Upper lobe of left lung (tissue), 6 donors: ENCODE measurements at regions not wholly inside any gene's neighbourhood (a gene's known extent, or its start where the extent isn't known, plus 50 kb on each side); places are given as distances from the start of the nearest gene placed in this dataset.

ENCODE experiments used
- ATAC-seq, 2 donors: fragments of 200-7000 bp; cut with Tn5 transposase; one replicate each; pipeline ENCODE4 v1.9.1; 2022; ENCODE audit warnings: mild to moderate bottlenecking in 2 of 2, moderate library complexity in 2 of 2; ENCODE audit not compliant: low FRiP score in 2 of 2
- DNase-seq, 2 donors: peaks; one replicate each; pipeline ENCODE4 v3.0.0-alpha.2; 2019 to 2020
- H3K27ac ChIP-seq, 4 donors: fragments of 200-600 bp; sonication (generic); one replicate each; pipeline ENCODE4 v1.5.1; 2016 to 2019
- H3K27me3 ChIP-seq, 4 donors: fragments of 200-600 bp; sonication (generic); one replicate each; pipeline ENCODE4 v1.5.1; 2017 to 2019
- H3K36me3 ChIP-seq, 4 donors: fragments of 200-600 bp; sonication (generic); one replicate each; pipeline ENCODE4 v1.5.1; 2016 to 2019
- H3K4me1 ChIP-seq, 4 donors: fragments of 200-600 bp; sonication (generic); one replicate each; pipeline ENCODE4 v1.5.1; 2018 to 2019
- H3K4me3 ChIP-seq, 4 donors: fragments of 200-600 bp; sonication (generic); one replicate each; pipeline ENCODE4 v1.5.1; 2017 to 2019; ENCODE audit warnings: mild to moderate bottlenecking in 2 of 4, moderate library complexity in 1 of 4
- H3K9me3 ChIP-seq, 4 donors: fragments of 200-600 bp; sonication (generic); one replicate each; pipeline ENCODE4 v1.5.1; 2018 to 2019
- CTCF ChIP-seq, 6 experiments: fragments of 450-650 bp in 4 of 6; fragments of 200-600 bp in 2 of 6; sonication (generic) in 2 of 6; IDR thresholded peaks; one replicate each; pipeline ENCODE4 v1.5.1; 2016 to 2019; ENCODE audit warnings: antibody characterized with exemption in 6 of 6
- EP300 ChIP-seq, 4 donors: sonication (generic); formaldehyde crosslinking; IDR thresholded peaks; one replicate each; pipeline ENCODE4 v1.5.1; 2017; ENCODE audit warnings: antibody characterized with exemption in 4 of 4, control low read depth in 2 of 4
- POLR2A ChIP-seq, 4 donors: fragments of 450-650 bp; IDR thresholded peaks; one replicate each; pipeline ENCODE4 v1.5.1; 2016 to 2017; ENCODE audit warnings: antibody characterized with exemption in 4 of 4, mild to moderate bottlenecking in 2 of 4
- POLR2AphosphoS5 ChIP-seq, 2 donors: sonication (generic); formaldehyde crosslinking; IDR thresholded peaks; one replicate each; pipeline ENCODE4 v1.5.1; 2017; ENCODE audit warnings: antibody characterized with exemption in 2 of 2
- WGBS, 2 donors: methylation state at CpG; one replicate each; pipeline ENCODE4 v1.1.5; 2017 to 2018; 5-methylcytosine and 5-hydroxymethylcytosine counted together
- donor health status: DM: no; HTN: no; CAD: no; lungs with moderate emphysema.
- donor health status: DM: no; HTN: yes; CAD: no; lungs with severe emphysema.

GRCh38 chr21:16404776-16405175 is 675.0 kb downstream of the USP25 start:
- TF ChIP-seq CTCF (IDR thresholded peaks at IDR 0.05) (no peak), POLR2AphosphoS5 (IDR thresholded peaks at IDR 0.05) (no peak), EP300 (IDR thresholded peaks at IDR 0.05) (no peak), POLR2A (IDR thresholded peaks at IDR 0.05) (no peak)
- peak in 1 of 2 donors; percentile 38 for ATAC-seq

GRCh38 chr21:16406355-16406754 is 676.6 kb downstream of the USP25 start:
- ATAC-seq = no peak
- Histone ChIP-seq H3K27ac (no peak overlapping the region), H3K9me3 (peaks cover 0 to 2% (median 0%) of the 10 kb centered on the region in 4 donors), H3K36me3 (no peaks in the 10 kb centered on the region), H3K4me3 (no peak overlapping the region), H3K27me3 (no peaks in the 10 kb centered on the region), H3K4me1 (no peaks in the 10 kb centered on the region)
- WGBS, 2 donors = 90 to 95% methylated on average over 2 of the region's 2 CpGs
- no peak for DNase-seq
- TF ChIP-seq CTCF (IDR thresholded peaks at IDR 0.05) (no peak), POLR2A (IDR thresholded peaks at IDR 0.05) (no peak)

More at GRCh38 chr21:16404776-16405175, 675.0 kb downstream of the USP25 start:
- no peaks in the 10 kb centered on the region for H3K36me3 ChIP-seq
- no peak for DNase-seq
- H3K27me3 ChIP-seq = no peaks in the 10 kb centered on the region
- H3K27ac ChIP-seq = no peak overlapping the region
- 78% methylated on average over 1 of the region's 1 CpG for WGBS, 2 donors
- no peaks in the 10 kb centered on the region for H3K4me1 ChIP-seq
- H3K4me3 ChIP-seq = no peak overlapping the region
- H3K9me3 ChIP-seq = peaks cover 0 to 2% (median 0%) of the 10 kb centered on the region in 4 donors

GRCh38 chr21:16407403-16408240 is 677.8 kb downstream of the USP25 start:
- ATAC-seq = no peak
- no peaks in the 10 kb centered on the region for H3K4me1 ChIP-seq

GRCh38 chr21:16408280-16408679 is 678.5 kb downstream of the USP25 start:
- Histone ChIP-seq H3K27me3 (no peaks in the 10 kb centered on the region), H3K27ac (peak overlapping the region in 1 of 4 donors; percentile 3), H3K4me1 (no peaks in the 10 kb centered on the region), H3K4me3 (no peak overlapping the region), H3K9me3 (peaks cover 0 to 2% (median 0%) of the 10 kb centered on the region in 4 donors), H3K36me3 (no peaks in the 10 kb centered on the region)
- TF ChIP-seq CTCF (IDR thresholded peaks at IDR 0.05) = no peak
- no peak for TF ChIP-seq EP300 (IDR thresholded peaks at IDR 0.05)
- ATAC-seq (no peak), DNase-seq (no peak)
- 77 to 88% methylated on average over 2 of the region's 2 CpGs for WGBS, 2 donors

More at GRCh38 chr21:16407403-16408240, 677.8 kb downstream of the USP25 start:
- Histone ChIP-seq H3K36me3 (no peaks in the 10 kb centered on the region), H3K27ac (peak overlapping the region in 1 of 4 donors; percentile 3), H3K27me3 (no peaks in the 10 kb centered on the region), H3K9me3 (peaks cover 0 to 2% (median 0%) of the 10 kb centered on the region in 4 donors), H3K4me3 (no peak overlapping the region)
- no peak for TF ChIP-seq POLR2AphosphoS5 (IDR thresholded peaks at IDR 0.05)
- TF ChIP-seq POLR2A (IDR thresholded peaks at IDR 0.05) = no peak
- TF ChIP-seq CTCF (IDR thresholded peaks at IDR 0.05) = no peak
- TF ChIP-seq EP300 (IDR thresholded peaks at IDR 0.05) = no peak
- no peak for DNase-seq
- WGBS, 2 donors = 43 to 45% methylated on average over 1 of the region's 1 CpG

GRCh38 chr21:16409352-16409751 is 679.6 kb downstream of the USP25 start:
- no peaks in the 10 kb centered on the region for H3K27me3 ChIP-seq
- H3K36me3 ChIP-seq = no peaks in the 10 kb centered on the region
- H3K9me3 ChIP-seq = no peaks in the 10 kb centered on the region
- WGBS, 2 donors = 90 to 93% methylated on average over 2 of the region's 2 CpGs
- no peaks in the 10 kb centered on the region for H3K4me1 ChIP-seq
- H3K27ac ChIP-seq = no peak overlapping the region
- ATAC-seq (no peak), DNase-seq (no peak)
- TF ChIP-seq POLR2AphosphoS5 (IDR thresholded peaks at IDR 0.05) = no peak
- no peak for TF ChIP-seq EP300 (IDR thresholded peaks at IDR 0.05)
- no peak for TF ChIP-seq CTCF (IDR thresholded peaks at IDR 0.05)
- TF ChIP-seq POLR2A (IDR thresholded peaks at IDR 0.05) = no peak
- H3K4me3 ChIP-seq = no peak overlapping the region
